ENCODE measurements at regions not wholly inside any gene's neighbourhood (a gene's known extent, or its start where the extent isn't known, plus 50 kb on each side); places are given as distances from the start of the nearest gene placed in this dataset.
"Not testable (repeated sequence)": the region's sequence is repeated elsewhere in the genome, so short reads cannot be mapped to it uniquely, and the experiment has no call there.

DNA sequence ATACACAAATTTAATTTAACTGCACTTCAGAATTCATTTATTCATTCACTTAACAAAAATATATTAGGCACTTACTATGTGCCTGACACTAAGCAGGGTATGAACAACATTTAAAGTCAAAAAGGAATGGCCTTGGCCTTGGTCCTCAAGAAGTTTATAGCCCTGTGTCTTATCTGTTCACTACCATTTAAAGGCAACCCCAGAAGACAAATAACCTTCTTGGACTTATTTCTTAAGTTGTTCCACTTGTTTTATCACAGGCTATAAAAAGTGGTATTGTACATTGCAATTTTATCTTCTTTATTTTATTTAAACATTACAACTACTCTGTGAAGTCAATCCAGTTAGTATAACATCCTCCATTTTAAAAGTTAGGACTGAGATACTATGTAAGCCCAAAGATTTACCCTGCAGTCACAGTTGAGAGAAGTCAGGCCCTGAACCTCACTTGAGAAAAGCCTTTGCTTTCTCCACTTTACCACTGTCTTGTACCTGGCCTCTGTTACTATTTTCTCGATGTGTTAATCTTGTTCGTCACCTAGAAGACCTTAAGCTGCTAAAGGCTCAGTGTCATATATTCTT is 305.6 kb upstream of the DIPK2B start:
- H3K4me3 ChIP-seq (ENCODE audit: low read length), result no peak overlapping the region
- no peaks in the 10 kb centered on the region for H3K4me1 ChIP-seq (ENCODE audit: control insufficient read depth, insufficient read depth, low read length)
- H3K27me3 ChIP-seq (ENCODE audit: control insufficient read depth, insufficient read depth, low read length), result no peaks in the 10 kb centered on the region
- no peak overlapping the region for H3K27ac ChIP-seq (ENCODE audit: low read length)
- no peak for DNase-seq (ENCODE audit: low read depth, low spot score)
- H3K36me3 ChIP-seq (ENCODE audit: control insufficient read depth, insufficient read depth, low read length), result no peaks in the 10 kb centered on the region
- WGBS (ENCODE audit: insufficient coverage, insufficient read length), result no CpG with 5 or more reads among the region's 2 CpGs
- no peaks in the 10 kb centered on the region for H3K9me3 ChIP-seq (ENCODE audit: control insufficient read depth, insufficient read depth, low read length)

DNA sequence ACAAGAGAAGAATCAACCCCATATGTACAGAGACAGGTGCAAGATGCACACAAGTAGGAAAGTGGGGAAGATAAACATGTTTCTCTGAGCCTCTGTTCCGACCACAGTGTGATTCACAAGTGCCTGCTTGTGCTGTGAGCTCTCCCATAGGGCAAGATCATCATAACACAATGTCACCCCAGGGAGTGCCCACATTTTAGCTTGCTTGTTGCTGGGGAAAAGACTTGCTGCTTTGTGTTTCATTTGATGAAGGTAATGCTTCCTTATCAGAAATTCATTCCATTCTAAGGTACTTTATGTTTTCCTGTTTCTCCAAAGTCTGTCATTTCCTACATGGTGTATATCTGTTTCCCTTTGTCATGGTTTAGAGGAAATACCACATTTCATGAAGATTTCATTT is 304.5 kb upstream of the DIPK2B start:
- H3K4me3 ChIP-seq (ENCODE audit: low read length), result no peak overlapping the region
- no peak overlapping the region for H3K27ac ChIP-seq (ENCODE audit: low read length)
- H3K9me3 ChIP-seq (ENCODE audit: control insufficient read depth, insufficient read depth, low read length), result no peaks in the 10 kb centered on the region
- WGBS (ENCODE audit: insufficient coverage, insufficient read length), result no CpG with 5 or more reads among the region's 1 CpG
- H3K27me3 ChIP-seq (ENCODE audit: control insufficient read depth, insufficient read depth, low read length), result no peaks in the 10 kb centered on the region
- DNase-seq (ENCODE audit: low read depth, low spot score), result no peak
- H3K4me1 ChIP-seq (ENCODE audit: control insufficient read depth, insufficient read depth, low read length), result no peaks in the 10 kb centered on the region
- no peaks in the 10 kb centered on the region for H3K36me3 ChIP-seq (ENCODE audit: control insufficient read depth, insufficient read depth, low read length)

DNA sequence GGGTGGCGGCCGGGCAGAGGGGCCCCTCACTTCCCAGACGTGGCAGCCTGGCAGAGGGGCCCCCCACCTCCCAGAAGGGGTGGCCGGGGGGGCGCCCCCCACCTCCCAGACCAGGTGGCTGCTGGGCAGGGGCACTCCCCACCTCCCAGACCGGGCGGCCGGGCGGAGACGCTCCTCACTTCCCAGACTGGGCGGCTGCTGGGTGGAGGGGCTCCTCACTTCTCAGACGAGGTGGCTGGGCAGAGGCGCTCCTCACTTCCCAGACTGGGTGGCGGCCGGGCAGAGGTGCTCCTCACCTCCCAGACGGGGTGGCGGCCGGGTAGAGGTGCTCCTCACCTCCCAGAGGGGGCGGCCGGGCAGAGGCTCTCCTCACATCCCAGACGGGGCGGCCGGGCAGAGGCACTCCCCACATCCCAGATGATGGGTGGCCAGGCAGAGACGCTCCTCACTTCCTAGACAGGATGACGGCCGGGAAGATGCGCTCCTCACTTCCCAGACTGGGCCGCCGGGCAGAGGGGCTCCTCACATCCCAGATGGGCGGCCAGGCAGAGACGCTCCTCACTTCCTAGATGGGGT is 303.2 kb upstream of the DIPK2B start:
- H3K4me1 ChIP-seq (ENCODE audit: control insufficient read depth, insufficient read depth, low read length); H3K27ac ChIP-seq (ENCODE audit: low read length); H3K27me3 ChIP-seq (ENCODE audit: control insufficient read depth, insufficient read depth, low read length); H3K4me3 ChIP-seq (ENCODE audit: low read length); H3K9me3 ChIP-seq (ENCODE audit: control insufficient read depth, insufficient read depth, low read length); H3K36me3 ChIP-seq (ENCODE audit: control insufficient read depth, insufficient read depth, low read length); DNase-seq (ENCODE audit: low read depth, low spot score): not testable (repeated sequence)
- no CpG with 5 or more reads among the region's 31 CpGs for WGBS (ENCODE audit: insufficient coverage, insufficient read length)

DNA sequence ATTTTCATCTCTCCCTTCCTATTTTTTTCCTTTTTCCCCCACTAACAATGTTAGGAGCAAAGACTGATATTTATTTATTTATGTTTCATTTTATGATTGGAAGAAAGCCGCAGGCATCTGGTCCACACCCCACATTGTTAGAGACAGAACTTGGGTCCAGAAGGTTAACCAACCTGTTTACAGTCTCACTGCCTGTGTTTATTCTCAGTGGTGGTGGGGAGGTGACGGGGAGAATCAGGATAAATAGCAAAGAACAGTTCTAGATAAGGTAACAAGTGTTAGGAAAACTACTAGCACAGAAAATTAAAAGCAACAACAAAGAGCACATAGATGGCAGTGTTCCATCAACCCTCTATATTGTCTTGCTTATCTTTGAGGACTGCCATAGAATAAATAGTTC is 301.7 kb upstream of the DIPK2B start:
- Histone ChIP-seq H3K36me3 (ENCODE audit: control insufficient read depth, insufficient read depth, low read length) (no peaks in the 10 kb centered on the region), H3K27ac (ENCODE audit: low read length) (no peak overlapping the region), H3K4me1 (ENCODE audit: control insufficient read depth, insufficient read depth, low read length) (no peaks in the 10 kb centered on the region), H3K4me3 (ENCODE audit: low read length) (no peak overlapping the region), H3K27me3 (ENCODE audit: control insufficient read depth, insufficient read depth, low read length) (no peaks in the 10 kb centered on the region), H3K9me3 (ENCODE audit: control insufficient read depth, insufficient read depth, low read length) (no peaks in the 10 kb centered on the region)
- no peak for DNase-seq (ENCODE audit: low read depth, low spot score)
- no CpG with 5 or more reads among the region's 2 CpGs for WGBS (ENCODE audit: insufficient coverage, insufficient read length)

DNA sequence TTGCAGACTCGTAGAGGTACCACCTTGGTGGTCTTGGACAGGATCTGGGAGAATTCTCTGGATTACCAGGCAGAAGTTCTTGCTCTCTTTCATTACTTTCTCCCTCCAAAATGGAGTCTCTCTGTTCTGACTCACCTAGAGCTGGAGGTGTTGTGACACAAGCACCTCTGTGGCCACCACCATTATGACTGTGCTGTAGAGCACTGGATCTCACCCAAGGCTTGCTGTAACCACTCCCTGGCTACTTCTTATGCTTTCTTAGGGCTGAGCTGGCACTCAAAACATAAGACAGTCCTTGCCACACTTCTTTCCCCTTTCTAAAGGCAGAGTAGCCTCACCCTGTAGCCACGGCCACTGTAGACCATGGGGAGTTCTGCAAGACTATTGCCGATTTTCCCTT is 296.6 kb upstream of the DIPK2B start:
- Histone ChIP-seq H3K27ac (ENCODE audit: low read length) (no peak overlapping the region), H3K27me3 (ENCODE audit: control insufficient read depth, insufficient read depth, low read length) (no peaks in the 10 kb centered on the region), H3K4me1 (ENCODE audit: control insufficient read depth, insufficient read depth, low read length) (no peaks in the 10 kb centered on the region), H3K36me3 (ENCODE audit: control insufficient read depth, insufficient read depth, low read length) (no peaks in the 10 kb centered on the region), H3K9me3 (ENCODE audit: control insufficient read depth, insufficient read depth, low read length) (no peaks in the 10 kb centered on the region), H3K4me3 (ENCODE audit: low read length) (no peak overlapping the region)
- WGBS (ENCODE audit: insufficient coverage, insufficient read length), result no CpG with 5 or more reads among the region's 3 CpGs
- DNase-seq (ENCODE audit: low read depth, low spot score), result no peak

DNA sequence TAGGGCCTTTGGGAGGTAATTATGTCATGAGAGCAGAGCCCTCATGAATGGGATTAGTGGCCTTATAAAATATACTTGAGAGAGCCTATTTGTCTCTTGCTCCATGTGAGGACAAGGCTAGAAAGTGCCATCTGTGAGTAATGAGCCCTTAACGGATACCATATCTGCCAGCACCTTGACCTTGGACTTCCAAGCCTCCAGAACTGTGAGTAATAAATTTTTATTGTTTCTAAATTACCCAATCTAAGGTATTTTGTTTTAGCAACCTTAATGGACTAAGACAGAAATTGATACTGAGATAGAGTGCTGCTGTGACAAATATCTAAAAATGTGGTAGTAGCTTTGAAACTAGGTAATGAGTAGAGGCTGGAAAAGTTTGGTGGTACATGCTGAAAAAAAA is 285.0 kb upstream of the DIPK2B start:
- Histone ChIP-seq H3K36me3 (ENCODE audit: control insufficient read depth, insufficient read depth, low read length) (no peaks in the 10 kb centered on the region), H3K27ac (ENCODE audit: low read length) (no peak overlapping the region), H3K4me1 (ENCODE audit: control insufficient read depth, insufficient read depth, low read length) (no peaks in the 10 kb centered on the region), H3K27me3 (ENCODE audit: control insufficient read depth, insufficient read depth, low read length) (no peaks in the 10 kb centered on the region), H3K4me3 (ENCODE audit: low read length) (no peak overlapping the region), H3K9me3 (ENCODE audit: control insufficient read depth, insufficient read depth, low read length) (no peaks in the 10 kb centered on the region)
- WGBS (ENCODE audit: insufficient coverage, insufficient read length), result no CpG with 5 or more reads among the region's 1 CpG
- DNase-seq (ENCODE audit: low read depth, low spot score), result no peak

DNA sequence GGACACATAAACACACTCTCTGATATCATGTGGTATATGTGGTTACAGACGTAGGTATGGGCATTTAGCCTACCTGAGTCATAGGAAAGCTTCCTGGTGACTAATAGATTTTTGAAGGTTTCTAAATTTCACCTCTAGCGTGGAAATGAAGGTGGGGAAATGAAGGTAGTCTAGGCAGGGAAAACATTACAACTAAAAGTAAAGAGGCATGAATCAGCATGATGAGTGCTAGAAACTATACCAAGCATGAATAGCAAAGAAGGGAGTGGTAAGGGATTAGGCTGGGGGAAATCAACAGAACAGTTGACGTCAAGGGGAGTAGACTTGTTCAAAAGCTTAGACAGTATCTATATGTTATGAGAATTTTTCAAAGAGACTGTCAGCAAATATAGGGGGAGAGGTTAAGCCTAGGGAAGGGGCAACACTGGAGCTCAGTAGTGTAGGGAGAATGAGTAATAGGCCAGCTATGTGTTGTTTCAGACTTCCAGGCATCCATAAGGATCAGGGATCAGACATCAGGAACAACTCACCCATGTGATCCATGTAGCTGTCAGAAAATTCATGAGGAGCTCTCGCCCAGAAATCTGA is 279.3 kb upstream of the DIPK2B start:
- Histone ChIP-seq H3K4me3 (ENCODE audit: low read length) (no peak overlapping the region), H3K9me3 (ENCODE audit: control insufficient read depth, insufficient read depth, low read length) (no peaks in the 10 kb centered on the region), H3K27ac (ENCODE audit: low read length) (no peak overlapping the region), H3K4me1 (ENCODE audit: control insufficient read depth, insufficient read depth, low read length) (no peaks in the 10 kb centered on the region), H3K27me3 (ENCODE audit: control insufficient read depth, insufficient read depth, low read length) (no peaks in the 10 kb centered on the region), H3K36me3 (ENCODE audit: control insufficient read depth, insufficient read depth, low read length) (no peaks in the 10 kb centered on the region)
- DNase-seq (ENCODE audit: low read depth, low spot score), result no peak
- no CpG with 5 or more reads among the region's 4 CpGs for WGBS (ENCODE audit: insufficient coverage, insufficient read length)

DNA sequence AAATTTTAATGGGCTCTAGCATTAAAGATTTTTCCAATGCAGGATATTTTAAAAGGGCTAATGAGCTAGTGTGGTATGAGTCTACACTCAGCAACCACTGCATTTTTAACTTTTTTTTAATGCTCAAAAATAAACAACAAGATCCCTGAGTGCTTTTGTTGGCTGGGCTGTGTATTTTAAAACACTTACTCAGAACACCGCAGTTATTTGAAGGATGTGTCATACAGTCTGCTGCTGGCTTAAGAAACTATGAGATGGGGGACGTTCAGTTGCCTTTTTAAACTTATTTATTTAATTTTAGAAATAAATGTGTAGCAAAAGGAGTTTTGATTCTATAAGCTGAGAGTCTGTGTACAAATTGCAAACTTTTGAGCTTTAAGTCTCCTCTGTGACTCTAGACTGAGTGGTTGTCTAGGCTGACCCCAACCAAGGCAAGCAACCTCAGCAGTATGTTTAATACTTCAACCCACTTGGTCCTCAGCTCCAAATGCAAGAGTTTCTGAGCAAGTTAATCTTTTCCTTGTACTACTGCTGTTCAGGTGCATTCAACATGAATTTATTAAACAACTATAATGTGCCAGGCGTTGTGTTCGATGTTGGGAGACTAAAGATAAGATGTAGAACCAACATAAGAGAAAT is 278.6 kb upstream of the DIPK2B start:
- no peaks in the 10 kb centered on the region for H3K27me3 ChIP-seq (ENCODE audit: control insufficient read depth, insufficient read depth, low read length)
- H3K4me1 ChIP-seq (ENCODE audit: control insufficient read depth, insufficient read depth, low read length), result no peaks in the 10 kb centered on the region
- WGBS (ENCODE audit: insufficient coverage, insufficient read length), result no CpG with 5 or more reads among the region's 4 CpGs
- no peak for DNase-seq (ENCODE audit: low read depth, low spot score)
- H3K4me3 ChIP-seq (ENCODE audit: low read length), result no peak overlapping the region
- H3K36me3 ChIP-seq (ENCODE audit: control insufficient read depth, insufficient read depth, low read length), result no peaks in the 10 kb centered on the region
- no peak overlapping the region for H3K27ac ChIP-seq (ENCODE audit: low read length)
- no peaks in the 10 kb centered on the region for H3K9me3 ChIP-seq (ENCODE audit: control insufficient read depth, insufficient read depth, low read length)

DNA sequence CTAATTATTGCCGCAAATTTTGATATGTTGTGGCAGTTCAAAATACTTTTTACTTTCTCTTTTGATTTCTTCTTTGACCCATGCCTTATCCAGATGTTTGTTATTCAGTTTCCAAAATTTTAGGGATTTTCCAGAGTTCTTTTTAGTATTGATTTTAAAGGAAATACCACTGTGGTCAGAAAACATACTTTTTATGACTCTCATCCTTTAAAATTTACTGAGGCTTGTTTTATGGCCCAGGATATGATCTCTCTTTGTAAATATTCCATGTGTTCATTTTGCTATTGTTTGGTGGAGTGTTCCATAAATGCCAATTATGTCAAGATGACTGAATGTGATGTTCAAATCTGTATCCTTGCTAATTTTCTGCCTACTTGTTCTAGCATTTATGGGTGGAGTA is 272.3 kb upstream of the DIPK2B start:
- Histone ChIP-seq H3K27me3 (ENCODE audit: control insufficient read depth, insufficient read depth, low read length) (no peaks in the 10 kb centered on the region), H3K36me3 (ENCODE audit: control insufficient read depth, insufficient read depth, low read length) (no peaks in the 10 kb centered on the region), H3K4me3 (ENCODE audit: low read length) (no peak overlapping the region), H3K9me3 (ENCODE audit: control insufficient read depth, insufficient read depth, low read length) (no peaks in the 10 kb centered on the region), H3K27ac (ENCODE audit: low read length) (no peak overlapping the region), H3K4me1 (ENCODE audit: control insufficient read depth, insufficient read depth, low read length) (no peaks in the 10 kb centered on the region)
- WGBS (ENCODE audit: insufficient coverage, insufficient read length), result no CpG with 5 or more reads among the region's 1 CpG
- no peak for DNase-seq (ENCODE audit: low read depth, low spot score)

DNA sequence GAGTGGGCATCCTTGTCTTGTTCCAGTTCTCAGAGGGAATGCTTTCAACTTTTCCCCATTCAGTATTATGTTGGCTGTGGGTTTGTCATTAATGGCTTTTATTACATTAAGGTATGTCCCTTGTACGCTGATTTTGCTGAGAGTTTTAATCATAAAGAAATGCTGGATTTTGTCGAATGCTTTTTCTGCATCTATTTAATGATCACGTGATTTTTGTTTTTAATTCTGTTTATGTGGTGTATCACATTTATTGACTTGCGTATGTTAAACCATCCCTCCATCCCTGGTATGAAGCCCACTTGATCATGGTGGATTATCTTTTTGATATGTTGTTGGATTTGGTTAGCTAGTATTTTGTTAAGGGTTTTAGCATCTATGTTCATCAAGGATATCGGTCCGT is 266.9 kb upstream of the DIPK2B start:
- WGBS (ENCODE audit: insufficient coverage, insufficient read length), result no CpG with 5 or more reads among the region's 6 CpGs
- not testable (repeated sequence) for H3K27ac ChIP-seq (ENCODE audit: low read length); H3K27me3 ChIP-seq (ENCODE audit: control insufficient read depth, insufficient read depth, low read length); H3K36me3 ChIP-seq (ENCODE audit: control insufficient read depth, insufficient read depth, low read length); H3K4me3 ChIP-seq (ENCODE audit: low read length); H3K4me1 ChIP-seq (ENCODE audit: control insufficient read depth, insufficient read depth, low read length); H3K9me3 ChIP-seq (ENCODE audit: control insufficient read depth, insufficient read depth, low read length); DNase-seq (ENCODE audit: low read depth, low spot score)

DNA sequence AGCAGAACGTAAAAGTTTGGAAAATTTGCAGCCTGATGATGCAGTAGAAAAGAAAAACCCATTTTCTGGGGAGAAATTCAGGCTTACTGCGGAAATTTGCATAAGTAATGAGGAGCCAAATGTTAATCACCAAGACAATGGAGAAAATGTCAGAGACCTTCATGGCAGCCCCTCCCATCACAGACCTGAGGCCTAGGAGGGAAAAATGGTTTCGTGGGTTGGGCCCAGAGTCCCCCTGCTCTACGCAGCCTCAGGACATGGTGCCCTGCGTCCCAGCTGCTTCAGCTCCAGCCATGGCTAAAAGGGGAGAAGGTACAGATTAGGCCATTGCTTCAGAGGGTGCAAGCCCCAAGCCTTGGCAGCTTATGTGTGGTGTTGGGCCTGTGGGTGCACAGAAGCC is 255.1 kb upstream of the DIPK2B start:
- H3K9me3 ChIP-seq (ENCODE audit: control insufficient read depth, insufficient read depth, low read length); H3K4me1 ChIP-seq (ENCODE audit: control insufficient read depth, insufficient read depth, low read length); H3K27me3 ChIP-seq (ENCODE audit: control insufficient read depth, insufficient read depth, low read length); H3K36me3 ChIP-seq (ENCODE audit: control insufficient read depth, insufficient read depth, low read length); H3K4me3 ChIP-seq (ENCODE audit: low read length); DNase-seq (ENCODE audit: low read depth, low spot score); H3K27ac ChIP-seq (ENCODE audit: low read length): not testable (repeated sequence)
- WGBS (ENCODE audit: insufficient coverage, insufficient read length), result no CpG with 5 or more reads among the region's 5 CpGs
